HG02852 (cell line): ENCODE measurements at regions not wholly inside any gene's neighbourhood (a gene's known extent, or its start where the extent isn't known, plus 50 kb on each side); places are given as distances from the start of the nearest gene placed in this dataset.

ENCODE experiments used
- ATAC-seq: cut with Tn5 transposase; IDR thresholded peaks from one replicate; pipeline ENCODE4 v1.9.1; 2021; ENCODE audit warnings: mild to moderate bottlenecking, moderate library complexity; ENCODE audit not compliant: unreplicated experiment

- no peak for ATAC-seq
Observed at GRCh38 chr6:15880262-15880973, 217.6 kb upstream of the DTNBP1 start.

GRCh38 chr6:15879371-15880261 is 216.8 kb upstream of the DTNBP1 start:
- ATAC-seq: peak; percentile 60

- ATAC-seq: no peak
Observed at GRCh38 chr6:15877231-15877630, 214.4 kb upstream of the DTNBP1 start.

- ATAC-seq: peak; percentile 78
Observed at GRCh38 chr6:15876406-15876805, 213.6 kb upstream of the DTNBP1 start.

GRCh38 chr6:15875797-15876196 is 213.0 kb upstream of the DTNBP1 start:
- no peak for ATAC-seq

- no peak for ATAC-seq
Observed at GRCh38 chr6:15874821-15875220, 212.0 kb upstream of the DTNBP1 start.

GRCh38 chr6:15874326-15874725 is 211.5 kb upstream of the DTNBP1 start:
- ATAC-seq: no peak

GRCh38 chr6:15872241-15873103 is 209.6 kb upstream of the DTNBP1 start:
- no peak for ATAC-seq

GRCh38 chr6:15871276-15871675 is 208.4 kb upstream of the DTNBP1 start:
- no peak for ATAC-seq

- ATAC-seq: no peak
Observed at GRCh38 chr6:15870333-15871043, 207.7 kb upstream of the DTNBP1 start.

- no peak for ATAC-seq
Observed at GRCh38 chr6:15864708-15865062, 201.9 kb upstream of the DTNBP1 start.

- no peak for ATAC-seq
Observed at GRCh38 chr6:15864038-15864707, 201.3 kb upstream of the DTNBP1 start.

- ATAC-seq: no peak
Observed at GRCh38 chr6:15862810-15863209, 200.0 kb upstream of the DTNBP1 start.

- ATAC-seq: no peak
Observed at GRCh38 chr6:15861486-15861885, 198.7 kb upstream of the DTNBP1 start.

GRCh38 chr6:15854826-15855710 is 192.2 kb upstream of the DTNBP1 start:
- ATAC-seq: no peak

GRCh38 chr6:15854378-15854777 is 191.6 kb upstream of the DTNBP1 start:
- ATAC-seq: no peak

GRCh38 chr6:15853259-15853658 is 190.4 kb upstream of the DTNBP1 start:
- no peak for ATAC-seq

- ATAC-seq: no peak
Observed at GRCh38 chr6:15852289-15852688, 189.5 kb upstream of the DTNBP1 start.

- no peak for ATAC-seq
Observed at GRCh38 chr6:15849395-15849794, 186.6 kb upstream of the DTNBP1 start.
